Stomach smooth muscle (tissue), 2 donors: ENCODE measurements at regions not wholly inside any gene's neighbourhood (a gene's known extent, or its start where the extent isn't known, plus 50 kb on each side); places are given as distances from the start of the nearest gene placed in this dataset.

Experiments used
- H3K27ac ChIP-seq: one replicate; pipeline ENCODE4 v1.7.0; 2013; ENCODE audit warnings: mild to moderate bottlenecking, low read length, inconsistent platforms
- H3K27me3 ChIP-seq, 2 donors: one replicate each; pipeline ENCODE4 v1.7.0; 2013; ENCODE audit warnings: low read length in 2 of 2; ENCODE audit not compliant: insufficient read depth in 2 of 2, control insufficient read depth in 1 of 2
- H3K36me3 ChIP-seq, 2 donors: one replicate each; pipeline ENCODE4 v1.7.0; 2013; ENCODE audit warnings: low read length in 2 of 2; ENCODE audit not compliant: control insufficient read depth in 2 of 2, insufficient read depth in 2 of 2
- H3K4me1 ChIP-seq: one replicate; pipeline ENCODE4 v1.7.0; 2013; ENCODE audit warnings: low read length; ENCODE audit not compliant: control insufficient read depth, insufficient read depth
- H3K4me3 ChIP-seq, 2 donors: one replicate each; pipeline ENCODE4 v1.7.0; 2013; ENCODE audit warnings: low read length in 2 of 2
- H3K9ac ChIP-seq, 2 donors: one replicate each; pipeline ENCODE4 v1.7.0; 2013; ENCODE audit warnings: low read length in 2 of 2, mild to moderate bottlenecking in 1 of 2
- H3K9me3 ChIP-seq, 2 donors: one replicate each; pipeline ENCODE4 v1.7.0; 2013; ENCODE audit warnings: low read length in 2 of 2; ENCODE audit not compliant: control insufficient read depth in 2 of 2
- donor health status: healthy.
- donor health status: Pancreatic carcinoma.

DNA sequence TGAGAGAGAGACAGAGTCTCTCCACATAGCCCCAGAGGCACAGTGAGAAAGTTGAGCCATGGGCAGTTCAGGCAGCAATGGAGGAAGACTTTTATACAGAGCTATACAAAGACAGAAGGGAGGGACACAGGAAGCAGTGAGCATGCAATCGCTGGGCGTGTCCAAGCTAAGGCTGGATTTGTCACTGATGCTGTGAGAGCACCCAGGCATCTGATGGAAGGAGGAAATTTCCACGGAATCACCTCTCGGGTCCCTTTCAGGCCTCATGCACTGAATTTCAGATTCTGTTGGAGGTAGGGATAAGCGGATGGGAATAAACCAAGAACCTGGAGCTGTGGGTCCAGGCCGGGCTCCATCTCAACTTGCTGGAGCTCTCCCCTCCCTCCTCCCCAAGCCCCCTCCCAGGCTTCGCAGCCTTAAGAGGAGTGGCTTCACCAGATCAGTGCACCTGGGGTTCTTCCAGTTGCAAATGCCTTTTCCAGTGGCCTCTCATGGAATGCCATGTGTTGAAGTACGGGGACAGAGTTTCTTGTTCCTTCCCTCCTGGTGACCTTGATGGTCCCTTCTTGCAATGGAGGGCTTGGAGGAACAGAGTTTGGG is 114.8 kb upstream of the ALDH1B1 start:
- no peak overlapping the region for H3K27ac ChIP-seq

DNA sequence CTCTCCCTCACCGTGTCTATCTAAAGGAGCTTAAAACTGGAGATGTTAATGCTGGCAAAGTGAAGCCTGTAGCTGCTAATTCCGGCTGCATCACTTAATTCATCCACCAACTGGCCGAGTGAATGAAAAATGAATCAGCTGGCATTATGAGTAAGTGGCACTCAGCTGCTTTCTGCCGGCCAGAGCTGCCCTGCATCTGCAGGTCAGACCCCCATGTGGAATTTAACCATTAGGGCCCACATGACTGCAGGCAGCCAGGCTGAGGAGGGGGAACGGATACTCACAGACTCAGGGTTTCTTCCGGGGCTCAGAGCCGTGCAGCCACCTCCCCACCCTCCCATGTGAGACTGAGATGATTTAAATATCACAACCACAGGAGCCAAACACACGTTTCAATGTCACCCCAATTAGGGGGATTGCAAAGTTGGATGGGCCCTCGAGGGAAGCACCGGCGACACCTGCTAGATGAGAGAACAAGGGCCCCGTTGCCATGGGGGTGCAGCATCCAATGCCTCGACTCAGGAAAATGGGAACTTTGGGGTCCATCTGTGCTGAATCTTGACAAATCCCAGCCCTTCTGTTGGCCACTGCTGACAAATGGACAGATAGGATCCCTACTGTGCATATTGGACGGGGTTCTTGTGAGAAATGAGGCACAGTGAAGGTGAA is 115.6 kb upstream of the ALDH1B1 start:
- Histone ChIP-seq H3K27me3 (peaks cover 0 to 3% of the 10 kb centered on the region in 2 donors), H3K36me3 (no peaks in the 10 kb centered on the region), H3K27ac (no peak overlapping the region), H3K4me1 (no peaks in the 10 kb centered on the region), H3K4me3 (no peak overlapping the region), H3K9ac (no peak overlapping the region), H3K9me3 (no peaks in the 10 kb centered on the region)

More for the DNA sequence above, 114.8 kb upstream of the ALDH1B1 start:
- peaks cover 0 to 3% of the 10 kb centered on the region in 2 donors for H3K27me3 ChIP-seq
- no peak overlapping the region for H3K9ac ChIP-seq
- H3K4me1 ChIP-seq, result no peaks in the 10 kb centered on the region
- no peaks in the 10 kb centered on the region for H3K9me3 ChIP-seq
- H3K4me3 ChIP-seq, result no peak overlapping the region
- no peaks in the 10 kb centered on the region for H3K36me3 ChIP-seq

- Histone ChIP-seq H3K27ac (no peak overlapping the region), H3K4me3 (no peak overlapping the region), H3K36me3 (no peaks in the 10 kb centered on the region), H3K9ac (no peak overlapping the region), H3K27me3 (no peaks in the 10 kb centered on the region), H3K4me1 (no peaks in the 10 kb centered on the region), H3K9me3 (no peaks in the 10 kb centered on the region)
Observed at GRCh38 chr9:38274800-38275199, 117.7 kb upstream of the ALDH1B1 start.

- no peaks in the 10 kb centered on the region for H3K27me3 ChIP-seq
- H3K4me3 ChIP-seq, result no peak overlapping the region
- no peaks in the 10 kb centered on the region for H3K36me3 ChIP-seq
- no peak overlapping the region for H3K27ac ChIP-seq
- H3K9ac ChIP-seq, result no peak overlapping the region
- H3K9me3 ChIP-seq, result no peaks in the 10 kb centered on the region
- H3K4me1 ChIP-seq, result no peaks in the 10 kb centered on the region
Observed at GRCh38 chr9:38272710-38273109, 119.8 kb upstream of the ALDH1B1 start.

DNA sequence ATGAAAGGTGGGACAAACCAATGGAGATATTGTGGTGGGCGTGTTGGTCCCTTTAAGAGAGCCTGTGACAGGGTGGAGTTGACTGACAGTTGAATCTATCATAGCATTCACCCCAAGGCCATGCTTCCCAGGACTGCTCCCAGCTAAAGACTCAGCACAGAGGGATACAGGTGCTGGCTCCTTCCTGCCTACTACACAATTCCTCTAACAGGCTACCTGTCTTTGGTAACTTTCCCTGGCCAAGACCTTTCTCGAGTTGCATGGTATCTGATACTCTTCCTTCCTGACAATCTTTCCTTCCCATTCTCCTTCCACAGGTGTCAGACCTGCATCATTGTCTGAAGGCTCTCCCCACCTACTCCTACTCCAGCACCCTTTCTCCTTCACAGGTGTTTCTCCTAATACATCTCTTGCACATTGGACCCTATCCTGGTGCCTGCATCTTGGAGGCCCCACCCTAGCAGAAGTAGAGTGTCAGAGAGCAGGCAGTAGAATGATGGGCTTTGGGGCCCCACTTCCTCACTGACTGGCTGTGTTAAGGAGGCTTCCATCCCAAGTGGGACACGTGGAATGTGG is 120.7 kb upstream of the ALDH1B1 start:
- H3K4me1 ChIP-seq, result no peaks in the 10 kb centered on the region
- no peak overlapping the region for H3K9ac ChIP-seq
- no peak overlapping the region for H3K27ac ChIP-seq
- no peaks in the 10 kb centered on the region for H3K36me3 ChIP-seq
- no peaks in the 10 kb centered on the region for H3K9me3 ChIP-seq
- H3K4me3 ChIP-seq, result no peak overlapping the region
- H3K27me3 ChIP-seq, result no peaks in the 10 kb centered on the region

DNA sequence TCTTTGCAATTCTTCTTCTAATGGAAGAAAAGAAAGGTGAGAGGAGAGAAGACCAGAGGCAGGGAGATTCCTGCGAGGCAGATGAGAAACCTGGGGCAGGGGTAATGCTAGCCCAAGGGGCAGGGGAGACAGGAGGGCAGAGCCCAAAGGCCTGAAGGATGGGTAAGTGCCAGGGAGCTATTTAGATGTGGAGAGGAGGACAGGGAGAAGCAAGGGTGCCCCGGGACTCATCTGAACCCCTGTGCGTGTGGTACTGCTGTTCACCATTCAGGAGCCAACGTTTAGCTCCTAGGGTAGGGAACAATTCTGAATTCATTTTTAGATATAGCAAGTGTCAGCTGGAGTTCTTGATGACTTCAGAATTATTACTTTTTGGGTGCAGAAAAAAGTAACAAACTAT is 122.7 kb upstream of the ALDH1B1 start:
- H3K9me3 ChIP-seq, result no peaks in the 10 kb centered on the region
- H3K4me3 ChIP-seq, result no peak overlapping the region
- H3K4me1 ChIP-seq, result no peaks in the 10 kb centered on the region
- no peak overlapping the region for H3K9ac ChIP-seq
- H3K27ac ChIP-seq, result no peak overlapping the region
- H3K27me3 ChIP-seq, result no peaks in the 10 kb centered on the region
- no peaks in the 10 kb centered on the region for H3K36me3 ChIP-seq

DNA sequence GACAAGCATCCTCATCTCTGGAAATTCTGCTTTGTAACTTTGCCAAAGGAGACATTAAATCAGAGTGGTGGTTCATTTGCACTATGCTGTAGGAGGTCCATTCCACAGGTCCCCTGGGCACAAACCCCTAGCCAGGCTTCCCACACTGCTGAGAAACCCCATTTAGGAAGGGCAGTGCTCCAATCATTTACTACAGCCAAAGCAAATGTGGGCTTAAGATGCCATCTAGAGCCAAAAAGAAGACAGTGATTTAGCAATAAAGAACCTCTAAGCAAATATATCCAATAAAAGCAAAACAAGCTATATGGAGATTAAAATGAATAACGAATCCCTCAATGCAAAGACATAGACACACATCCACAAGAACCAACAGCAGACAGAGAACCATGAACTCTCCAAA is 129.0 kb upstream of the ALDH1B1 start:
- peaks cover 4 to 5% of the 10 kb centered on the region in 2 donors for H3K9me3 ChIP-seq
- H3K27ac ChIP-seq, result no peak overlapping the region
- H3K4me3 ChIP-seq, result no peak overlapping the region
- no peaks in the 10 kb centered on the region for H3K27me3 ChIP-seq
- H3K4me1 ChIP-seq, result no peaks in the 10 kb centered on the region
- no peak overlapping the region for H3K9ac ChIP-seq
- no peaks in the 10 kb centered on the region for H3K36me3 ChIP-seq

DNA sequence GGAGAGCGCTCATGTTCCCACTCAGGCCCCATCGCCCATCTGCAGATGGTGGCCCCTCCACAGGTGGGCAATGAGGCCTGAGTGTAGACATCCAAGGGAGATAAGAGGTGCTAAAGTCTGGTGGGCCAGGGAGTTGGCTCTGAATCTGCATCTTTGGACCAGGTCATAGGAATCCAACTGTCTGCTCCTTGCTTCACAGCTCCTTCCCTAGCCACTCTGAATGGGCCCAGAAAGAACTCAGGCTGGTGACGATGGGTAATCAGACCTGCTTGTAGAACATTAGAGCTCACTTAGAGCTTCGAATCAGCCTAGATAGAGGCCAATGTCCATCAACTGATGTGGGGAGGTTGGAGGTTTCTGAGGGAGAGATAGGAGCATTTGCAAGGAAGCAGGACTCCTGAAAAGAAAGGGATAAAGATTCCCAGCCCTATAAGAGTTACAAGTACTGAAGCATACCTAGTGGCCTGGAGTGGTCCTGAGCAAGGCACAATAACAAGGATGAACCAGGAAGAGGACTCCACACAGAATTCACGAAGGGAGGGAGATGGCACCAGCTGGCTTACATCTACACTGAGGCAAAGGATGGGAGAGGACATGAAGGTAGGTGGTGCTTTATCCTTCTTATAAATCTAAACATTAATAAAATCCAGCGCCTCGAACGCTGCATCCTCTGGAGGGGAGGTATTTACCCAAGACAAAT is 132.8 kb upstream of the ALDH1B1 start:
- Histone ChIP-seq H3K9me3 (peaks cover 4 to 5% of the 10 kb centered on the region in 2 donors), H3K4me3 (no peak overlapping the region), H3K27ac (no peak overlapping the region), H3K27me3 (no peaks in the 10 kb centered on the region), H3K9ac (no peak overlapping the region), H3K36me3 (no peaks in the 10 kb centered on the region), H3K4me1 (no peaks in the 10 kb centered on the region)

DNA sequence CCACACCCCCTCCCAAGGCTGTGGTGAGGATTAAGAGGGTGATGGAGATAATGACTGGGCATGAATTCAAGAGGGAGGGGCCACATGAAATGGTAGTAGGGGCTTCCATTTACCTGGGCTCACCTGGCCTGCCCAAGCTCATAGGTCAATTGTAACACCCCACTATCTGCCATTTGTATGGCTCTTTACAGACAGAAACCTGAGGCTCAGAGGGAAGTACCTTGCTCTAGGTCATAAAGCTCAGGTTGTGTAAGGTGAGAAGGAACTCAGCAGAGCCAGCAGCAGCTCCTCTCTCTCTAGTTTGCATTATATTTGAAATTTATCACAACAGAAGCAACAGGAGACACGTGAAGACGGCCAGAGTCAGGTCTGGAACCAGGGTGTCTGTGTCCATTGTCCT is 133.4 kb upstream of the ALDH1B1 start:
- H3K27ac ChIP-seq, result no peak overlapping the region
- no peak overlapping the region for H3K4me3 ChIP-seq
- H3K9me3 ChIP-seq, result peaks cover 4 to 5% of the 10 kb centered on the region in 2 donors
- H3K27me3 ChIP-seq, result no peaks in the 10 kb centered on the region
- H3K36me3 ChIP-seq, result no peaks in the 10 kb centered on the region
- H3K9ac ChIP-seq, result no peak overlapping the region
- no peaks in the 10 kb centered on the region for H3K4me1 ChIP-seq

- Histone ChIP-seq H3K4me1 (no peaks in the 10 kb centered on the region), H3K27ac (no peak overlapping the region), H3K9me3 (peaks cover 0 to 5% of the 10 kb centered on the region in 2 donors), H3K4me3 (no peak overlapping the region), H3K9ac (no peak overlapping the region), H3K36me3 (no peaks in the 10 kb centered on the region), H3K27me3 (no peaks in the 10 kb centered on the region)
Observed at GRCh38 chr9:38257626-38258215, 134.8 kb upstream of the ALDH1B1 start.
